K562 (cell line): ENCODE measurements at regions not wholly inside any gene's neighbourhood (a gene's known extent, or its start where the extent isn't known, plus 50 kb on each side); places are given as distances from the start of the nearest gene placed in this dataset.
A peak's percentile ranks its signal among the peaks of the same experiment; 100 is the strongest.

Source experiments
- ATAC-seq: fragments of 200-7000 bp; cut with Tn5 transposase; 3 replicates; pipeline ENCODE4 v1.9.1; 2020; ENCODE audit warnings: moderate library complexity
- BruUV-seq: library from RNA; stranded (reverse); fragments of 400-500 nt; replicated peaks from 2 replicates; lab custom pipeline; 2021; lab: Mats Ljungman, UMichigan
- CTCF ChIA-PET: fragments of 300-600 bp; formaldehyde crosslinking; extraction: SDS; loops from one replicate; lab custom pipeline; 2021; ENCODE audit warnings: low intra/inter-chr PET ratio; lab: Yijun Ruan, JAX
- POLR2A ChIA-PET: fragments of 300-600, 350-650 bp; sonication (Branson Sonifier 250); formaldehyde crosslinking; extraction: SDS; loops from one replicate; lab custom pipeline; 2021; ENCODE audit warnings: antibody characterized with exemption, inconsistent platforms; lab: Yijun Ruan, JAX
- DNase-seq, 4 experiments: peaks; one replicate each; pipeline versions ENCODE4 v3.0.0 to v3.0.0-alpha.2; 2011 to 2018; ENCODE audit warnings: low spot score in 3 of 4, mixed read lengths in 3 of 4; ENCODE audit errors: extremely low read depth in 1 of 4
- FAIRE-seq: peaks from 2 replicates; lab custom pipeline; 2011; peaks lifted over from hg19 to GRCh38; lab: Jason Lieb, UNC
- H2AFZ ChIP-seq: 2 replicates; pipeline ENCODE4 v1.6.0; 2011; ENCODE audit warnings: low read depth, low read length, control low read depth, inconsistent platforms
- H3K27ac ChIP-seq: fragments of 200-600 bp; 3 replicates; pipeline ENCODE4 v1.8.0; 2011; ENCODE audit warnings: low read depth, mild to moderate bottlenecking, control low read depth, inconsistent platforms, low read length, moderate library complexity, mixed read lengths; ENCODE audit errors: extremely low read depth
- H3K27me3 ChIP-seq, 2 experiments: fragments of 300-600 bp in 1 of 2; 2 replicates in 1 of 2; 3 replicates in 1 of 2; pipeline versions ENCODE4 v1.6.0 to v1.8.0; 2011; ENCODE audit warnings: inconsistent platforms in 2 of 2, low read length in 2 of 2, mild to moderate bottlenecking in 1 of 2, mixed read lengths in 1 of 2, moderate library complexity in 1 of 2; ENCODE audit not compliant: control insufficient read depth in 2 of 2, insufficient read depth in 2 of 2
- H3K36me3 ChIP-seq: fragments of 300-600 bp; 3 replicates; pipeline ENCODE4 v1.8.0; 2011; ENCODE audit warnings: mild to moderate bottlenecking, low read length, inconsistent platforms; ENCODE audit not compliant: control insufficient read depth, insufficient read depth
- H3K4me1 ChIP-seq, 2 experiments: fragments of 200-600 bp in 1 of 2; replicated peaks in 1 of 2; 2 replicates in 1 of 2; 3 replicates in 1 of 2; pipeline versions ENCODE4 v1.5.1 to v1.8.0; 2011; ENCODE audit warnings: inconsistent platforms in 2 of 2, low read length in 2 of 2, mild to moderate bottlenecking in 1 of 2, mixed read lengths in 1 of 2, moderate library complexity in 1 of 2; ENCODE audit not compliant: control insufficient read depth in 2 of 2, insufficient read depth in 2 of 2
- H3K4me2 ChIP-seq: 2 replicates; pipeline ENCODE4 v1.6.1; 2011; ENCODE audit warnings: low read length, control low read depth, inconsistent platforms, mixed read lengths; ENCODE audit not compliant: insufficient read depth
- H3K4me3 ChIP-seq: fragments of 200-600 bp; sonication (generic), shearing (Covaris generic); 2 replicates; pipeline ENCODE4 v1.5.1; 2016; ENCODE audit warnings: control low read depth, inconsistent platforms
- H3K79me2 ChIP-seq: fragments of 200-600 bp; 3 replicates; pipeline ENCODE4 v1.8.0; 2011; ENCODE audit warnings: low read length, inconsistent platforms; ENCODE audit not compliant: control insufficient read depth, insufficient read depth
- H3K9ac ChIP-seq, 2 experiments: 2 replicates each; pipeline versions ENCODE4 v1.6.0 to v1.6.1; 2011; ENCODE audit warnings: low read depth in 2 of 2, low read length in 2 of 2, control low read depth in 1 of 2, inconsistent platforms in 1 of 2, mild to moderate bottlenecking in 1 of 2, mixed read lengths in 1 of 2; ENCODE audit not compliant: insufficient read depth in 1 of 2
- H3K9me1 ChIP-seq: one replicate; pipeline ENCODE4 v1.6.0; 2011; ENCODE audit warnings: inconsistent platforms, mild to moderate bottlenecking, low read length, moderate library complexity; ENCODE audit not compliant: control insufficient read depth, insufficient read depth
- H3K9me3 ChIP-seq: replicated peaks from 2 replicates; pipeline ENCODE4 v1.5.1; 2011; ENCODE audit warnings: low read depth, low read length, inconsistent platforms; ENCODE audit not compliant: control insufficient read depth, insufficient read depth
- H4K20me1 ChIP-seq: replicated peaks from 2 replicates; pipeline ENCODE4 v1.6.1; 2011; ENCODE audit warnings: low read length, inconsistent platforms, mixed read lengths; ENCODE audit not compliant: control insufficient read depth, insufficient read depth
- GABPA ChIP-seq: fragments of 200-800 bp; sonication (Bioruptor generic); conservative IDR thresholded peaks from 2 replicates; pipeline ENCODE4 v1.6.1; 2016; ENCODE audit warnings: low read depth, missing genetic modification characterization, missing compliant biosample characterization
- RBM25 ChIP-seq: fragments of 200-400 bp; formaldehyde crosslinking; IDR thresholded peaks from 2 replicates; pipeline ENCODE4 v1.6.1; 2018; ENCODE audit warnings: low read length, low read depth, moderate library complexity; ENCODE audit not compliant: severe bottlenecking
- WGBS: fragments of 100-300 bp; shearing (Covaris generic); methylation state at CpG from one replicate; pipeline ENCODE4 v1.1.6; 2016; ENCODE audit warnings: low coverage, mixed read lengths; ENCODE audit not compliant: insufficient coverage; ENCODE audit errors: missing lambda C conversion rate; 5-methylcytosine and 5-hydroxymethylcytosine counted together
- in situ Hi-C: fragments of 300-500 bp; cut with MboI; formaldehyde crosslinking; loops from 4 replicates; pipeline ENCODE4 v1.15.0; 2018; ENCODE audit warnings: inconsistent platforms, mixed read lengths
- intact Hi-C: fragments of 100-400 bp; cut with micrococcal nuclease; formaldehyde crosslinking; loops from 2 replicates; pipeline ENCODE4 v1.14.2; 2022
- TF ChIP-seq, protein P1 (sequence below): fragments of 150-350 bp; conservative IDR thresholded peaks from 2 replicates; pipeline ENCODE4 v1.6.1; 2014; ENCODE audit warnings: low read length

GRCh38 chr9:87270848-87271234 is 226.8 kb upstream of the DAPK1 start:
- H3K4me1 ChIP-seq, result no peaks in the 10 kb centered on the region
- no peaks in the 10 kb centered on the region for H3K79me2 ChIP-seq
- peaks cover 0 to 25% of the 10 kb centered on the region in 2 experiments; a peak in 2 of 5 replicates for H3K27me3 ChIP-seq
- H4K20me1 ChIP-seq, result no peaks in the 10 kb centered on the region
- DNase-seq (no peak), ATAC-seq (no peak), FAIRE-seq (no peak)
- in situ Hi-C loops, result no loop called here
- TF ChIP-seq GABPA (tag) (0 out of 2 replicates have a peak, but pooled peaks have one; percentile 1), RBM25 (peak; percentile 28)
- TF ChIP-seq, protein P1, sequence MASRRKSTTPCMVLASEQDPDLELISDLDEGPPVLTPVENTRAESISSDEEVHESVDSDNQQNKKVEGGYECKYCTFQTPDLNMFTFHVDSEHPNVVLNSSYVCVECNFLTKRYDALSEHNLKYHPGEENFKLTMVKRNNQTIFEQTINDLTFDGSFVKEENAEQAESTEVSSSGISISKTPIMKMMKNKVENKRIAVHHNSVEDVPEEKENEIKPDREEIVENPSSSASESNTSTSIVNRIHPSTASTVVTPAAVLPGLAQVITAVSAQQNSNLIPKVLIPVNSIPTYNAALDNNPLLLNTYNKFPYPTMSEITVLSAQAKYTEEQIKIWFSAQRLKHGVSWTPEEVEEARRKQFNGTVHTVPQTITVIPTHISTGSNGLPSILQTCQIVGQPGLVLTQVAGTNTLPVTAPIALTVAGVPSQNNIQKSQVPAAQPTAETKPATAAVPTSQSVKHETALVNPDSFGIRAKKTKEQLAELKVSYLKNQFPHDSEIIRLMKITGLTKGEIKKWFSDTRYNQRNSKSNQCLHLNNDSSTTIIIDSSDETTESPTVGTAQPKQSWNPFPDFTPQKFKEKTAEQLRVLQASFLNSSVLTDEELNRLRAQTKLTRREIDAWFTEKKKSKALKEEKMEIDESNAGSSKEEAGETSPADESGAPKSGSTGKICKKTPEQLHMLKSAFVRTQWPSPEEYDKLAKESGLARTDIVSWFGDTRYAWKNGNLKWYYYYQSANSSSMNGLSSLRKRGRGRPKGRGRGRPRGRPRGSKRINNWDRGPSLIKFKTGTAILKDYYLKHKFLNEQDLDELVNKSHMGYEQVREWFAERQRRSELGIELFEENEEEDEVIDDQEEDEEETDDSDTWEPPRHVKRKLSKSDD, result no peak
- POLR2A ChIA-PET, result no interaction called here
- no peak overlapping the region for H3K9ac ChIP-seq
- 0% methylated on average over 7 of the region's 8 CpGs for WGBS
- no peaks in the 10 kb centered on the region for H3K36me3 ChIP-seq
- intact Hi-C loops, result no loop called here
- H3K9me1 ChIP-seq, result no peaks in the 10 kb centered on the region
- no peak overlapping the region for H3K27ac ChIP-seq
- BruUV-seq, result no TSS peak
- H3K4me2 ChIP-seq, result no peak overlapping the region
- no peak overlapping the region for H3K4me3 ChIP-seq
- H3K9me3 ChIP-seq, result no peaks in the 10 kb centered on the region
- H2AFZ ChIP-seq, result no peak overlapping the region
- CTCF ChIA-PET, result no interaction called here
